ENCODE measurements at regions not wholly inside any gene's neighbourhood (a gene's known extent, or its start where the extent isn't known, plus 50 kb on each side); places are given as distances from the start of the nearest gene placed in this dataset.
"Not testable (repeated sequence)": the region's sequence is repeated elsewhere in the genome, so short reads cannot be mapped to it uniquely, and the experiment has no call there.

DNA sequence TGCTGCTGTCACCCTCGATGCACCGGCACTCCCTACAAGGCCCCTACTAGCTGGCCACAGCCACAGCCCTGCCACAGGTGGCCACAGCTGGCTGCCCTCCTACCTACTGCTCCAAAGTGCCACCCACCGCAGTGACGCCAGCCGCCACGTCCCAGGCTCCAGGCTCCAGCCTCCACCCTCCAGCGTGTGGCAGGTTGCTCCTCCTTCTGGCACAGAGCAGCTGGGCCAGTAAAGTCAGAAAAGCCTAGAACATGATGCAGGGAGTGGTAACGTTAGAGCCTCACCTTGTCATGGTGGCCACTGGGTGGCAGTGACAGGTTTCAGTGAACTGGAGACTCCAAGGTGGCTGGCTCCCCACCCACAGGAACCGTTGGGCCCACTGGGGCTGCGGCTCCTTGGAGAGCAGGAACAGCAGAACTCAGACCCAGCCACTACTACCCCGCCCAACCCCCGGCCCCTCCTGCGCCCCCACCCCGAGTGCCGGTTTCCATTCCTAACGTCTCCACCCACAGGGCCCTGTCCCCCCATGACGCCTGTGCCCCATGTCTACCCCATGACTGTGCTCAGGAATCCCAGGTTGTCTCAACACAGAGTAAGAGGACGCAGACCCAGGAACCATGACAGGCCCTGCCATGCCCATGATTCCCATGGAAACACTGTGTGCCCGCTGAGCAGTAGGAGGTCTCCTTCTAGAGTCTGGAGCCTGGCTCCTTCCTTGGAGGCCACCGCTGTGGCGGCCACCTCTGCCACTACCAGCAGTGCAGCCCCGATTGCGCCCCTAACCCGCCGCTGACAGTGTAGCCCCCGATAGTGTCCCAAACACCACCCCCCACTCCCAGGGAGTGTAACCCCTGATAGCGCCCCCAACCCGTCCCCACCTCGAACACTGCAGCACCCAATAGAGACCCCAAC is 52.3 kb upstream of the ZNF33B start:
- no peak overlapping the region for H3K27ac Mint-ChIP-seq
- H3K4me3 Mint-ChIP-seq, result no peak overlapping the region
- no peaks in the 10 kb centered on the region for H3K4me1 Mint-ChIP-seq
- H3K27me3 Mint-ChIP-seq (ENCODE audit: low read depth, poor library complexity), result no peaks in the 10 kb centered on the region
- H3K36me3 Mint-ChIP-seq (ENCODE audit: low read depth), result peaks cover 5% of the 10 kb centered on the region
- H3K9me3 Mint-ChIP-seq, result peaks cover 62% of the 10 kb centered on the region
- TF ChIP-seq CTCF (IDR thresholded peaks at IDR 0.05), result no peak
- DNase-seq, result no peak

DNA sequence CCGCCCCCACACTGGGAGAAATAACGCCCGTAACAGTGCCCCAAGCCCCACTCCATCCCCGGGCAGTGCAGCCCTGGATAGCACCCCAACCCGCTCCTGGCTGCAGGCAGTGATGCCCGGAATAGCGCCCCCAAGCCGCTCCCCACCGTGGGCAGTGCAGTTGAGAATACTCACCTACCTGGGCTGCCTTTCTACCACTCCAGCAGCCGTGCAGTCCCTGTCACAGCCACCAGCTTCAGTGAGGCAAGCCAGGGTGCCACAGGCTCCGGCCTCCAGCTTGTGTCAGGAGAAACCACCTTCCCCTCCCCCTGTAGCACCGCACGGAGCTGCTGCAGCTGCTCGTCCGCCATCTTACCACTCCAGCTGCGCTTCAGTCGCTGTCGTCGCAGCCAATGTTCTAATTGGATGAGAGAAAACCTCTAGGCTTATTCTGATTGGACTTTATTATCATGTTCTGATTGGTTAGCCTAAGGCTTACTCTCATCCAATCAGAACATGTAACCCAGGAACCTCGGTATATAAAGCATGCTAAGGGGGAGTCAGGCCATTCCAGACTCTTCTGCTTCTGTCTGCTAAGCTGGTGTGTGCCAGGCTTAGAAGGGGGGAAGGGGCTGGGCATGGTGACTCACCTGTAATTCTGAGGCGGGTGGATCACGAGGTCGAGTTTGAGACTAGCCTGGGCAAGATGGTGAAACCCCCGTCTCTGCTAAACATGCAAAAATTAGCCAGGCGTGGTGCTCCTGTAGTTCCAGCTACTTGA is 53.2 kb upstream of the ZNF33B start:
- DNase-seq, result no peak
- H3K4me1 Mint-ChIP-seq, result no peaks in the 10 kb centered on the region
- H3K9me3 Mint-ChIP-seq, result peaks cover 60% of the 10 kb centered on the region
- no peak overlapping the region for H3K27ac Mint-ChIP-seq
- peaks cover 5% of the 10 kb centered on the region for H3K36me3 Mint-ChIP-seq (ENCODE audit: low read depth)
- H3K4me3 Mint-ChIP-seq, result no peak overlapping the region
- H3K27me3 Mint-ChIP-seq (ENCODE audit: low read depth, poor library complexity), result no peaks in the 10 kb centered on the region
- TF ChIP-seq CTCF (IDR thresholded peaks at IDR 0.05), result no peak

GRCh38 chr10:42697926-42698325 is 59.6 kb upstream of the ZNF33B start:
- no peak for DNase-seq

DNA sequence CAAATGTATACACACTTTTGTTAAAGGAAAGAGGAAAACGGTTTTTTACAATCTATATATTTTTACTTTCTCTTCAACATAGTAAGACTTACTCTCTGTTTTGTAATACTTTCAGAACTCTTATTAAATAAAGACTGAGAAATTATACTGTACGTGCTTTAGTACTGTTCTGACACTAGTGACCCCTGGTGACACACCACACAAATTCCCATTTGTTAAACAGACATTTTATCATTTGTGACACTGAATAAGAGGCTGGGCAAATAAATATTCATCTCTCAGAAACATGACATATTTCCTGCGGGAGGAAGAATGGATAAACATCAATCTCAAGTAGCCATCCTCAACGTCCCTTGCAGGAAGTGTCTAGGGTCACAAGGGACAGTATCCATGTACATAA is 68.9 kb upstream of the ZNF33B start:
- Mint-ChIP-seq H3K4me1 (no peaks in the 10 kb centered on the region), H3K27ac (no peak overlapping the region), H3K4me3 (no peak overlapping the region), H3K36me3 (ENCODE audit: low read depth) (no peaks in the 10 kb centered on the region), H3K9me3 (peaks cover 54% of the 10 kb centered on the region), H3K27me3 (ENCODE audit: low read depth, poor library complexity) (no peaks in the 10 kb centered on the region)
- no peak for TF ChIP-seq CTCF (IDR thresholded peaks at IDR 0.05)
- DNase-seq, result no peak

More at GRCh38 chr10:42697926-42698325, 59.6 kb upstream of the ZNF33B start:
- peaks cover 47% of the 10 kb centered on the region for H3K9me3 Mint-ChIP-seq
- TF ChIP-seq CTCF (IDR thresholded peaks at IDR 0.05), result no peak
- H3K27ac Mint-ChIP-seq, result no peak overlapping the region
- H3K27me3 Mint-ChIP-seq (ENCODE audit: low read depth, poor library complexity), result no peaks in the 10 kb centered on the region
- H3K4me3 Mint-ChIP-seq, result no peak overlapping the region
- no peaks in the 10 kb centered on the region for H3K4me1 Mint-ChIP-seq
- no peaks in the 10 kb centered on the region for H3K36me3 Mint-ChIP-seq (ENCODE audit: low read depth)

GRCh38 chr10:42719339-42719738 is 63.3 kb upstream of the BMS1 start:
- H3K36me3 Mint-ChIP-seq (ENCODE audit: low read depth); H3K4me1 Mint-ChIP-seq; H3K27ac Mint-ChIP-seq; DNase-seq; H3K4me3 Mint-ChIP-seq; H3K27me3 Mint-ChIP-seq (ENCODE audit: low read depth, poor library complexity): not testable (repeated sequence)
- H3K9me3 Mint-ChIP-seq, result peaks cover 62% of the 10 kb centered on the region

GRCh38 chr10:42722575-42722974 is 60.0 kb upstream of the BMS1 start:
- Mint-ChIP-seq H3K4me3 (no peak overlapping the region), H3K9me3 (peaks cover 53% of the 10 kb centered on the region), H3K36me3 (ENCODE audit: low read depth) (no peaks in the 10 kb centered on the region), H3K27me3 (ENCODE audit: low read depth, poor library complexity) (no peaks in the 10 kb centered on the region), H3K4me1 (no peaks in the 10 kb centered on the region), H3K27ac (no peak overlapping the region)
- TF ChIP-seq CTCF (IDR thresholded peaks at IDR 0.05), result no peak
- no peak for DNase-seq

DNA sequence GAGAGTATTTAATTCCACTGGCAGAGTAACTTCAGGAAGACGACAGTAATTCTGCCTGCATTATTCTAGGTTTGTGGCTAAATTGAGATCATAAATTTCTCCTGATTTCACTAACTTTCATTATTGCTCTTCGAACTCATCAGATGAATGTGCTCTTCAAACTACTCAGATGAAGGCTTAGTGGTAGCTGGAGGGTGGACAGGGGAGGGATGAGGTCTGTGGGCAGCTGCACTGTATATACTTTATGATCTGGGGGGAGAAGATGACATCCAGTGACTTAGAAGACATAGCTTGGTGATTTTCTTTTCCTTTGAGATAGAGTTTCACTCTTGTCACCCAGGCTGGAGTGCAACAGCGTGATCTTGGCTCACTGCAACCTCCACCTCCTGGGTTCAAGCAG is 59.0 kb upstream of the BMS1 start:
- not testable (repeated sequence) for H3K27ac Mint-ChIP-seq; H3K36me3 Mint-ChIP-seq (ENCODE audit: low read depth); H3K4me3 Mint-ChIP-seq; DNase-seq; H3K27me3 Mint-ChIP-seq (ENCODE audit: low read depth, poor library complexity); H3K4me1 Mint-ChIP-seq
- H3K9me3 Mint-ChIP-seq, result peaks cover 57% of the 10 kb centered on the region

DNA sequence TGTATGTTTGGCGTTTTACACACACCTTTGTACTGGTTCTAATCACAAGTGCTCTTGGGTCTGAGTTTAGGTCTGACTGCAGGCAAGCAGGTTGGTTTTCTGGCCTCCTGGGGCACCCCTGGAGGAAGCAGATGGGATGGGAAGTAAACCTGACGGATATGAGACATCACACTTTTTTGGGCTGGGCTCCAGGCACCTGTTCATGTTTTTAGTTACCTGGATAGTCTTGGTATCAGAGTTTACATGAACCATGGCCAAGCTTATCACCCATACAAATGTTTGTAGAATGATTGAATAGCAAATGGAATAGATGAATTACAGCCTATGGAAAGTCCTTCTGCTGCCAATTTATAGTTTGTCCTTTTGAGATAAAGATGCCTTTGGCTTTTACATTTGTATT is 57.9 kb upstream of the BMS1 start:
- not testable (repeated sequence) for DNase-seq; H3K36me3 Mint-ChIP-seq (ENCODE audit: low read depth); H3K4me1 Mint-ChIP-seq; H3K27me3 Mint-ChIP-seq (ENCODE audit: low read depth, poor library complexity); H3K4me3 Mint-ChIP-seq; H3K27ac Mint-ChIP-seq
- H3K9me3 Mint-ChIP-seq, result peaks cover 63% of the 10 kb centered on the region
